ENCODE measurements at regions not wholly inside any gene's neighbourhood (a gene's known extent, or its start where the extent isn't known, plus 50 kb on each side); places are given as distances from the start of the nearest gene placed in this dataset.

DNA sequence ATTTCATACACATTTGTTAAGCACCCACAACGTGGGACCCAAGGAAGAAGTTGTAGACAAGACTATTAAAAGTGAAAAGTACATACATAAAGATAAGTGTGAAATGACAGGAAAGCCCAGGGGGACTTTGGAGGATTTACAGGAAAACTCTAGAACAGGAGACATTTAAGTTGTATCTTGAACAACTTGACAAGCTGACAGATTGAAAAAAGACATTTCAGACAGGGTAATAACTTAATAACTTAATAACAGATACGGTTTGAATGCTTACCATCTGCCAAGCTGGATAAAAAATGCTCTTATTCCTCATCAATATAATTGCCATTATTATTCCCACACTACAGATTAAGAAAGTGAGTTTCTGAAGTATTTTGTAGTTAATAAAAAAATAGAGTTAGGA lies 229.7 kb upstream of the SYT10 start:
- TF ChIP-seq, protein P1, sequence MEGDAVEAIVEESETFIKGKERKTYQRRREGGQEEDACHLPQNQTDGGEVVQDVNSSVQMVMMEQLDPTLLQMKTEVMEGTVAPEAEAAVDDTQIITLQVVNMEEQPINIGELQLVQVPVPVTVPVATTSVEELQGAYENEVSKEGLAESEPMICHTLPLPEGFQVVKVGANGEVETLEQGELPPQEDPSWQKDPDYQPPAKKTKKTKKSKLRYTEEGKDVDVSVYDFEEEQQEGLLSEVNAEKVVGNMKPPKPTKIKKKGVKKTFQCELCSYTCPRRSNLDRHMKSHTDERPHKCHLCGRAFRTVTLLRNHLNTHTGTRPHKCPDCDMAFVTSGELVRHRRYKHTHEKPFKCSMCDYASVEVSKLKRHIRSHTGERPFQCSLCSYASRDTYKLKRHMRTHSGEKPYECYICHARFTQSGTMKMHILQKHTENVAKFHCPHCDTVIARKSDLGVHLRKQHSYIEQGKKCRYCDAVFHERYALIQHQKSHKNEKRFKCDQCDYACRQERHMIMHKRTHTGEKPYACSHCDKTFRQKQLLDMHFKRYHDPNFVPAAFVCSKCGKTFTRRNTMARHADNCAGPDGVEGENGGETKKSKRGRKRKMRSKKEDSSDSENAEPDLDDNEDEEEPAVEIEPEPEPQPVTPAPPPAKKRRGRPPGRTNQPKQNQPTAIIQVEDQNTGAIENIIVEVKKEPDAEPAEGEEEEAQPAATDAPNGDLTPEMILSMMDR (conservative IDR thresholded peaks at IDR 0.05; ENCODE audit: low read length): no peak
- TF ChIP-seq EZH2phosphoT487 (IDR thresholded peaks at IDR 0.05; ENCODE audit: borderline replicate concordance): no peak

All from Loucy (cell line).